ENCODE measurements at regions not wholly inside any gene's neighbourhood (a gene's known extent, or its start where the extent isn't known, plus 50 kb on each side); places are given as distances from the start of the nearest gene placed in this dataset.

- peaks cover 5% of the 10 kb centered on the region for H3K4me1 Mint-ChIP-seq
Measured at GRCh38 chr4:141899103-141899502, 262.7 kb downstream of the IL15 start.

GRCh38 chr4:141899541-141899940 is 263.2 kb downstream of the IL15 start:
- Mint-ChIP-seq H3K9me3 (no peaks in the 10 kb centered on the region), H3K27ac (ENCODE audit: unreplicated experiment) (no peak overlapping the region), H3K27me3 (ENCODE audit: low read depth) (no peaks in the 10 kb centered on the region), H3K4me3 (no peak overlapping the region), H3K4me1 (peaks cover 5% of the 10 kb centered on the region), H3K36me3 (ENCODE audit: low read depth) (no peaks in the 10 kb centered on the region)
- no peak for DNase-seq (ENCODE audit: low read depth, low spot score)
- TF ChIP-seq CTCF (conservative IDR thresholded peaks at IDR 0.05) = no peak

More at GRCh38 chr4:141899103-141899502, 262.7 kb downstream of the IL15 start:
- Mint-ChIP-seq H3K27me3 (ENCODE audit: low read depth) (no peaks in the 10 kb centered on the region), H3K9me3 (no peaks in the 10 kb centered on the region), H3K4me3 (no peak overlapping the region), H3K27ac (ENCODE audit: unreplicated experiment) (no peak overlapping the region), H3K36me3 (ENCODE audit: low read depth) (no peaks in the 10 kb centered on the region)
- no peak for TF ChIP-seq CTCF (conservative IDR thresholded peaks at IDR 0.05)
- DNase-seq (ENCODE audit: low read depth, low spot score) = no peak

- Mint-ChIP-seq H3K27me3 (ENCODE audit: low read depth) (no peaks in the 10 kb centered on the region), H3K4me1 (peaks cover 5% of the 10 kb centered on the region), H3K27ac (ENCODE audit: unreplicated experiment) (no peak overlapping the region), H3K36me3 (ENCODE audit: low read depth) (no peaks in the 10 kb centered on the region), H3K4me3 (no peak overlapping the region), H3K9me3 (no peaks in the 10 kb centered on the region)
- DNase-seq (ENCODE audit: low read depth, low spot score) = no peak
- TF ChIP-seq CTCF (conservative IDR thresholded peaks at IDR 0.05) = no peak
Measured at GRCh38 chr4:141900856-141901255, 264.5 kb downstream of the IL15 start.

GRCh38 chr4:141905751-141906150 is 269.4 kb downstream of the IL15 start:
- H3K9me3 Mint-ChIP-seq = no peaks in the 10 kb centered on the region
- no peak overlapping the region for H3K4me3 Mint-ChIP-seq
- no peaks in the 10 kb centered on the region for H3K27me3 Mint-ChIP-seq (ENCODE audit: low read depth)

GRCh38 chr4:141909541-141909940 is 273.2 kb downstream of the IL15 start:
- TF ChIP-seq CTCF (conservative IDR thresholded peaks at IDR 0.05) = no peak
- Mint-ChIP-seq H3K9me3 (no peaks in the 10 kb centered on the region), H3K27me3 (ENCODE audit: low read depth) (no peaks in the 10 kb centered on the region), H3K4me3 (no peak overlapping the region), H3K36me3 (ENCODE audit: low read depth) (no peaks in the 10 kb centered on the region), H3K27ac (ENCODE audit: unreplicated experiment) (no peak overlapping the region), H3K4me1 (no peaks in the 10 kb centered on the region)
- DNase-seq (ENCODE audit: low read depth, low spot score) = no peak

More at GRCh38 chr4:141905751-141906150, 269.4 kb downstream of the IL15 start:
- H3K4me1 Mint-ChIP-seq = peaks cover 3% of the 10 kb centered on the region
- no peak for TF ChIP-seq CTCF (conservative IDR thresholded peaks at IDR 0.05)
- no peaks in the 10 kb centered on the region for H3K36me3 Mint-ChIP-seq (ENCODE audit: low read depth)
- no peak for DNase-seq (ENCODE audit: low read depth, low spot score)
- no peak overlapping the region for H3K27ac Mint-ChIP-seq (ENCODE audit: unreplicated experiment)

- no peak for TF ChIP-seq CTCF (conservative IDR thresholded peaks at IDR 0.05)
- Mint-ChIP-seq H3K4me3 (no peak overlapping the region), H3K4me1 (no peaks in the 10 kb centered on the region), H3K27ac (ENCODE audit: unreplicated experiment) (no peak overlapping the region), H3K36me3 (ENCODE audit: low read depth) (no peaks in the 10 kb centered on the region), H3K27me3 (ENCODE audit: low read depth) (no peaks in the 10 kb centered on the region), H3K9me3 (no peaks in the 10 kb centered on the region)
- no peak for DNase-seq (ENCODE audit: low read depth, low spot score)
Measured at GRCh38 chr4:141912831-141913230, 276.4 kb downstream of the IL15 start.

Measured in neural crest cell (in vitro differentiated cells).